GM12878 (cell line): ENCODE measurements at regions not wholly inside any gene's neighbourhood (a gene's known extent, or its start where the extent isn't known, plus 50 kb on each side); places are given as distances from the start of the nearest gene placed in this dataset.

Experiments used
- ATAC-seq: fragments of 200-7000 bp; cut with Tn5 transposase; 3 replicates; pipeline ENCODE4 v1.9.1; 2020; ENCODE audit warnings: mild to moderate bottlenecking, moderate library complexity
- BruUV-seq: library from RNA; stranded (reverse); fragments of 400-500 nt; replicated peaks from 2 replicates; lab custom pipeline; 2021; lab: Mats Ljungman, UMichigan
- CTCF ChIA-PET: fragments of 300-600 bp; sonication (Branson Sonifier 250); formaldehyde crosslinking; extraction: SDS; loops from one replicate; lab custom pipeline; 2021; ENCODE audit warnings: inconsistent platforms; lab: Yijun Ruan, JAX
- POLR2A ChIA-PET: fragments of 350-600 bp; formaldehyde crosslinking; extraction: SDS; loops from one replicate; lab custom pipeline; 2021; ENCODE audit warnings: inconsistent platforms; lab: Charles Lee
- RAD21 ChIA-PET: fragments of 300-600 bp; sonication (Branson Sonifier 250); formaldehyde crosslinking; loops from one replicate; lab custom pipeline; 2023; ENCODE audit warnings: antibody characterized with exemption; ENCODE audit not compliant: unreplicated experiment; lab: Charles Lee
- SMC1A ChIA-PET: fragments of 300-600 bp; sonication (Branson Sonifier 250); formaldehyde crosslinking; loops from one replicate; lab custom pipeline; 2023; ENCODE audit not compliant: unreplicated experiment, uncharacterized antibody; lab: Charles Lee
- DNase-seq: peaks from one replicate; pipeline ENCODE4 v3.0.0-alpha.2; 2011; ENCODE audit warnings: low read depth, low spot score
- FAIRE-seq: peaks from 3 replicates; lab custom pipeline; 2011; peaks lifted over from hg19 to GRCh38; lab: Jason Lieb, UNC
- H2AFZ ChIP-seq: 2 replicates; pipeline ENCODE4 v1.6.0; 2011; ENCODE audit warnings: low read depth, low read length, control low read depth; ENCODE audit not compliant: control insufficient read depth
- H3K27ac ChIP-seq: 2 replicates; pipeline ENCODE4 v1.5.1; 2011; ENCODE audit warnings: control low read depth; ENCODE audit not compliant: control insufficient read depth, insufficient read depth
- H3K27me3 ChIP-seq, 2 experiments: replicated peaks in 1 of 2; 2 replicates each; pipeline versions ENCODE4 v1.6.0 to v1.6.1; 2011; ENCODE audit warnings: low read length in 1 of 2; ENCODE audit not compliant: control insufficient read depth in 2 of 2, insufficient read depth in 2 of 2
- H3K36me3 ChIP-seq, 2 experiments: 2 replicates each; pipeline ENCODE4 v1.5.1; 2011; ENCODE audit warnings: low read length in 1 of 2; ENCODE audit not compliant: control insufficient read depth in 2 of 2, insufficient read depth in 2 of 2
- H3K4me1 ChIP-seq: 2 replicates; pipeline ENCODE4 v1.6.1; 2011; ENCODE audit warnings: mild to moderate bottlenecking, low read length, moderate library complexity, mixed read lengths; ENCODE audit not compliant: control insufficient read depth, insufficient read depth
- H3K4me2 ChIP-seq: 2 replicates; pipeline ENCODE4 v1.6.0; 2011; ENCODE audit warnings: control low read depth; ENCODE audit not compliant: control insufficient read depth, insufficient read depth
- H3K4me3 ChIP-seq: fragments of 200-600 bp; sonication (generic); 2 replicates; pipeline ENCODE4 v1.5.1; 2016
- H3K79me2 ChIP-seq: 2 replicates; pipeline ENCODE4 v1.6.0; 2011; ENCODE audit warnings: low read length; ENCODE audit not compliant: control insufficient read depth, insufficient read depth
- H3K9ac ChIP-seq: 2 replicates; pipeline ENCODE4 v1.8.0; 2011; ENCODE audit warnings: low read length, control low read depth, mixed read lengths; ENCODE audit not compliant: control insufficient read depth, insufficient read depth
- H3K9me3 ChIP-seq: replicated peaks from 3 replicates; pipeline ENCODE4 v1.5.1; 2011; ENCODE audit warnings: mild to moderate bottlenecking, low read length; ENCODE audit not compliant: control insufficient read depth, insufficient read depth
- H4K20me1 ChIP-seq: 2 replicates; pipeline ENCODE4 v1.6.0; 2011; ENCODE audit not compliant: control insufficient read depth, insufficient read depth
- CBFB ChIP-seq: IDR thresholded peaks from 2 replicates; pipeline ENCODE4 v1.6.1; 2016; ENCODE audit warnings: antibody characterized with exemption, low read depth
- CHD1 ChIP-seq: IDR thresholded peaks from 2 replicates; pipeline ENCODE4 v1.6.1; 2012; ENCODE audit warnings: low read depth, low read length, improper control_type of control experiment
- CREM ChIP-seq: IDR thresholded peaks from 2 replicates; pipeline ENCODE4 v1.6.1; 2014; ENCODE audit warnings: antibody characterized with exemption, low read depth
- ELK1 ChIP-seq: IDR thresholded peaks from 2 replicates; pipeline ENCODE4 v1.6.1; 2012; ENCODE audit warnings: low read depth, low read length, improper control_type of control experiment
- FOS ChIP-seq: IDR thresholded peaks from 3 replicates; pipeline ENCODE4 v1.6.1; 2011; ENCODE audit warnings: borderline replicate concordance; ENCODE audit not compliant: insufficient read length; ENCODE audit errors: extremely low read depth
- JUND ChIP-seq: IDR thresholded peaks from 2 replicates; pipeline ENCODE4 v1.6.1; 2012; ENCODE audit warnings: low read depth, mild to moderate bottlenecking, low read length, improper control_type of control experiment, moderate library complexity
- KLF5 ChIP-seq: fragments of 450-650 bp; IDR thresholded peaks from 2 replicates; pipeline ENCODE4 v1.6.1; 2014; ENCODE audit warnings: mild to moderate bottlenecking; ENCODE audit not compliant: partially characterized antibody
- POLR2AphosphoS2 ChIP-seq: IDR thresholded peaks from 2 replicates; pipeline ENCODE4 v1.6.1; 2011; ENCODE audit warnings: low read depth, mild to moderate bottlenecking, low read length, improper control_type of control experiment, moderate library complexity
- RBBP5 ChIP-seq: fragments of 200-600 bp; sonication (generic); conservative IDR thresholded peaks from 2 replicates; pipeline ENCODE4 v1.6.1; 2016
- RELA ChIP-seq: fragments of 450-650 bp; IDR thresholded peaks from 2 replicates; pipeline ENCODE4 v1.8.0; 2014; ENCODE audit warnings: borderline replicate concordance; ENCODE audit not compliant: partially characterized antibody
- SMAD5 ChIP-seq: IDR thresholded peaks from 2 replicates; pipeline ENCODE4 v1.6.1; 2016; ENCODE audit warnings: antibody characterized with exemption, low read depth
- SMARCA5 ChIP-seq: fragments of 450-650 bp; IDR thresholded peaks from 2 replicates; pipeline ENCODE4 v1.6.1; 2017; ENCODE audit warnings: mild to moderate bottlenecking
- ZNF207 ChIP-seq: fragments of 450-650 bp; IDR thresholded peaks from 2 replicates; pipeline ENCODE4 v1.6.1; 2014; ENCODE audit warnings: antibody characterized with exemption, mild to moderate bottlenecking, borderline replicate concordance
- ZNF217 ChIP-seq: fragments of 450-650 bp; IDR thresholded peaks from 2 replicates; pipeline ENCODE4 v1.6.1; 2017; ENCODE audit warnings: antibody characterized with exemption, mild to moderate bottlenecking
- ZNF274 ChIP-seq: IDR thresholded peaks from one replicate; pipeline ENCODE4 v1.8.0; 2011; ENCODE audit not compliant: insufficient read length, insufficient read depth
- ZSCAN29 ChIP-seq: fragments of 450-650 bp; IDR thresholded peaks from 2 replicates; pipeline ENCODE4 v1.6.1; 2017; ENCODE audit warnings: mild to moderate bottlenecking, moderate library complexity
- WGBS: methylation state at CpG from one replicate; pipeline ENCODE4 v1.1.6; 2016; ENCODE audit warnings: low lambda C conversion rate; ENCODE audit not compliant: insufficient replicate concordance, insufficient coverage; ENCODE audit errors: missing lambda C conversion rate; 5-methylcytosine and 5-hydroxymethylcytosine counted together
- in situ Hi-C: fragments of 300-500 bp; cut with MboI; formaldehyde crosslinking; loops from 9 replicates; pipeline ENCODE4 v1.14.3; 2018; ENCODE audit warnings: mixed read lengths
- intact Hi-C: fragments of 100-400 bp; cut with micrococcal nuclease; formaldehyde crosslinking; loops from one replicate; pipeline ENCODE4 v1.14.2; 2022; ENCODE audit not compliant: unreplicated experiment
- TF ChIP-seq, protein P1 (sequence below): fragments of 450-650 bp; IDR thresholded peaks from 2 replicates; pipeline ENCODE4 v1.6.1; 2014; ENCODE audit warnings: mild to moderate bottlenecking

GRCh38 chr5:173771121-173771724 is 116.9 kb upstream of the CPEB4 start:
- FAIRE-seq (no peak), ATAC-seq (no peak), DNase-seq (no peak)
- ChIA-PET RAD21 (no interaction called here), SMC1A (interaction anchor here (0.7 to 1.6 kb wide), 5 partner anchors 13 to 142 kb away, joined by 3 to 5 read pairs (median 3); no protein-coding TSS in a partner anchor), CTCF (interaction anchor here (1.4 kb wide), 1 partner anchor 15 kb away, joined by 5 read pairs; no protein-coding TSS in a partner anchor), POLR2A (no interaction called here)
- no peaks in the 10 kb centered on the region for H3K36me3 ChIP-seq
- intact Hi-C loops (no loop called here), in situ Hi-C loops (no loop called here)
- no peaks in the 10 kb centered on the region for H3K9me3 ChIP-seq
- no peaks in the 10 kb centered on the region for H3K27me3 ChIP-seq
- 68% methylated on average over 24 of the region's 24 CpGs for WGBS
- H3K4me2 ChIP-seq: no peak overlapping the region
- H4K20me1 ChIP-seq: no peaks in the 10 kb centered on the region
- no peaks in the 10 kb centered on the region for H3K4me1 ChIP-seq
- BruUV-seq: no TSS peak
- H3K9ac ChIP-seq: no peak overlapping the region
- H2AFZ ChIP-seq: no peak overlapping the region
- no peak overlapping the region for H3K27ac ChIP-seq
- no peak overlapping the region for H3K4me3 ChIP-seq
- H3K79me2 ChIP-seq: no peaks in the 10 kb centered on the region
- no peak for TF ChIP-seq RELA
- no peak for TF ChIP-seq ELK1

DNA sequence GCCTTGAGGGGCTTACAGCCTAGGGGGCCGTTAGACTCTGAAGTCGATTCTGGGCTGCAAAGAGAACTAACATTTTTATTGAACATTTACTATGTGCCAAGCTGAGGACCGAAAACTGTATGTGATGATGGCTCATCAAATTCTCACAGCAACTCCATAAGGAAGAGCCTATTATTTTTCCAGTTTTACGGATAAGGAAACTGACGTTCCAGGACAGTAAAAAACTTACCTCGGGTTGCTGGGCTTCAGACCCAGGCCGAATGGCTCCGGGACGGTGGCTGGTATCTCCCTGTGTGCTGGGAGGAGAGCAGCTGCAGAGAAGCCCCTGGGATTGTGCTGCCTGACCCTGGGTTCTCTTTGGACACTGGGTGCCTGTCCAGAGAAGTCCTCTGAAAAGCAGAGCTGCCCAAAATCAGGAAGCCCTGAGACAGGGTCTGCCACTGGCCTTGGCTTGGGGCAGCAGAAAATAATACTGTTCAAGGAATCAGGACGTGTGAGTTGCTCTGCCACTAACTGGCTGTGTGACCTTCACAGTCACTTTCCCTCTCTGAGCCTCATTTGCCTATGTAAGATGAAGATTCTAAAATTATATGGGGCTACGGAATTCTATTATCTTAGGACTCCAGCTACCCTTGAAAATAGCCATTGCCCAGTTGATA is 116.3 kb upstream of the CPEB4 start:
- Histone ChIP-seq H3K9ac (no peak overlapping the region), H3K9me3 (no peaks in the 10 kb centered on the region), H3K36me3 (no peaks in the 10 kb centered on the region), H3K27me3 (no peaks in the 10 kb centered on the region), H3K27ac (no peak overlapping the region), H3K79me2 (no peaks in the 10 kb centered on the region), H4K20me1 (no peaks in the 10 kb centered on the region), H3K4me1 (no peaks in the 10 kb centered on the region), H3K4me3 (no peak overlapping the region), H3K4me2 (no peak overlapping the region), H2AFZ (no peak overlapping the region)
- 63% methylated on average over 11 of the region's 11 CpGs for whole genome bisulfite sequencing
- POLR2A ChIA-PET: no interaction called here
- no TSS peak for BruUV-seq
- no peak for DNase-seq
- intact Hi-C loops (no loop called here), in situ Hi-C loops (no loop called here)
- SMC1A ChIA-PET: interaction anchor here (1.2 to 1.6 kb wide), 3 partner anchors 8 to 13 kb away, joined by 3 to 5 read pairs (median 3); no protein-coding TSS in a partner anchor
- CTCF ChIA-PET: interaction anchor here (0.6 to 1.4 kb wide), 2 partner anchors 14 to 47 kb away, joined by 3 to 5 read pairs; no protein-coding TSS in a partner anchor
- RAD21 ChIA-PET: no interaction called here
- ATAC-seq: no peak
- FAIRE-seq: peak; percentile 81
- TF ChIP-seq POLR2AphosphoS2 (no peak), SMAD5 (no peak), SMARCA5 (no peak), ZNF274 (no peak), CHD1 (no peak), FOS (no peak), ZSCAN29 (no peak), RBBP5 (no peak), JUND (no peak), KLF5 (no peak), ZNF217 (no peak), CBFB (no peak), CREM (no peak), ZNF207 (no peak)
- TF ChIP-seq, protein P1, sequence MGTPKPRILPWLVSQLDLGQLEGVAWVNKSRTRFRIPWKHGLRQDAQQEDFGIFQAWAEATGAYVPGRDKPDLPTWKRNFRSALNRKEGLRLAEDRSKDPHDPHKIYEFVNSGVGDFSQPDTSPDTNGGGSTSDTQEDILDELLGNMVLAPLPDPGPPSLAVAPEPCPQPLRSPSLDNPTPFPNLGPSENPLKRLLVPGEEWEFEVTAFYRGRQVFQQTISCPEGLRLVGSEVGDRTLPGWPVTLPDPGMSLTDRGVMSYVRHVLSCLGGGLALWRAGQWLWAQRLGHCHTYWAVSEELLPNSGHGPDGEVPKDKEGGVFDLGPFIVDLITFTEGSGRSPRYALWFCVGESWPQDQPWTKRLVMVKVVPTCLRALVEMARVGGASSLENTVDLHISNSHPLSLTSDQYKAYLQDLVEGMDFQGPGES: no peak
